Hematopoietic multipotent progenitor cell (in vitro differentiated cells): ENCODE measurements at regions not wholly inside any gene's neighbourhood (a gene's known extent, or its start where the extent isn't known, plus 50 kb on each side); places are given as distances from the start of the nearest gene placed in this dataset.
"Not testable (repeated sequence)": the region's sequence is repeated elsewhere in the genome, so short reads cannot be mapped to it uniquely, and the experiment has no call there.

Experiments
- DNase-seq, 3 donors: peaks; one replicate each; pipeline ENCODE4 v3.0.0-alpha.2; 2011 to 2015; ENCODE audit warnings: low read depth in 2 of 3, low spot score in 2 of 3

DNA sequence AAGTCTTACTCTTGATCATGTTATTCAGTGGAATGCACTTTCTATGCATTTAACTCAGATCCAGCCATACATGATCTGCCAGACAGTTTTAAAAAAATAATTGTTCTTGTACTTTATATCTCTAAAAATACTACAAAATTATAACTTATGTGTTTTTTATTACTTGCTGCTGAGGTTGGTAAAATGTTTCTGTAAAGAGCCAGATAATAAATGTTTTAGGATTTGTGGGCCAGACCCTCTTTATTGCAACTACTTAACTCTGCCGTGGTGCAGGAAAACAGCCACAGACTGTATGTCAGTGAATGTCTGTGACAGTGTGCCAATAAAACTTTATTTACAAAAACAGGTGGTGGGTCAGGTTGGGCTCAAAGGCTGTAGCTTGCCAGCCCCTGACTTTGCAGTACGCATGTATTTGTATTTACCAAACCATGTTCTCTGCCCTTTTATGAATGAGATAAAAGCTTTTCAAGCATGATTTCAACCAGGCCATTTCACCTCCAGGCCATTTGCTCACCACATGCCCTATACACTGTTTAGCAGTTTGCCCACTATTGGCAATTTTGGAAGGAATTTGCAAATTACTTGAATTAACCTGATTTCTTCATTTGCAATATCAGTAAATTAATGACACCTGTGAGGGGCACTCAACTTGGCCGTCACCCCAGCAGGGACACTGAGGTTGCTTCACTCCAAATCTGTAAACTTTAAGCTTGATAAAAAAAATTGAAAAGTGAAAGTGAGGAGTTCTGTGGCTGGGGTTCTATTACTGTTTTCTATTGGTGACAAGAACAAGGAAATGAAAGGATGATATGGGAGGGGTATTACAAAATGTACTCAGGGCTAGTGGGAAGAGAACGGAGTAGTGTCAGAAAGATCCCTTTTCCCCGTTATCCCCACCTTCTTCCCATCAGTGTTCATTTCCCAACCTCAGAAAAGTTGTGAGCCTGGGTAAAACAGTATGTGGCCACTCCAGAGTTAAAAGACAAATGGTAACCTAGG is 133.4 kb downstream of the CEBPB start:
- DNase-seq: no peak

- DNase-seq: no peak
Measured at GRCh38 chr20:50325215-50325614, 134.6 kb downstream of the CEBPB start.

DNA sequence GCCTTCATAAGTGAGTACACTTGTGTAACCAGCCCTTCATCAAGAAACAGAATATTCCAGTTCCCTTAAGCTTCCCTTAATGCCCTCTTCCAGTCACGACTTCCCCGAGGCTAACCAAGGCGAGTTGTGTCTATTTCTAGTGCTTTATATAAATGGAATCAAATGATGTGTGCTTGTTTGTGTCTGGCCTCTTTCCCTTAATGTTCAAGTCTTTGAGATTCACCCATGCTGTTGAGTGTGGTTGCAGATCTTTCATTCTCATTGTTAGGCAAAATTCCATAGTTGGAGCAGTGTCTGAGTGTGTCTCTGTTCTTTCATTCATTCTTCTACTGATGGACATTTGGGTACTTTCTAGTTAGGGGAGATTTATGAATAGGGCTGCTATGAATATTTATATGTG is 135.0 kb downstream of the CEBPB start:
- DNase-seq: no peak

GRCh38 chr20:50327666-50328065 is 137.0 kb downstream of the CEBPB start:
- no peak for DNase-seq

DNA sequence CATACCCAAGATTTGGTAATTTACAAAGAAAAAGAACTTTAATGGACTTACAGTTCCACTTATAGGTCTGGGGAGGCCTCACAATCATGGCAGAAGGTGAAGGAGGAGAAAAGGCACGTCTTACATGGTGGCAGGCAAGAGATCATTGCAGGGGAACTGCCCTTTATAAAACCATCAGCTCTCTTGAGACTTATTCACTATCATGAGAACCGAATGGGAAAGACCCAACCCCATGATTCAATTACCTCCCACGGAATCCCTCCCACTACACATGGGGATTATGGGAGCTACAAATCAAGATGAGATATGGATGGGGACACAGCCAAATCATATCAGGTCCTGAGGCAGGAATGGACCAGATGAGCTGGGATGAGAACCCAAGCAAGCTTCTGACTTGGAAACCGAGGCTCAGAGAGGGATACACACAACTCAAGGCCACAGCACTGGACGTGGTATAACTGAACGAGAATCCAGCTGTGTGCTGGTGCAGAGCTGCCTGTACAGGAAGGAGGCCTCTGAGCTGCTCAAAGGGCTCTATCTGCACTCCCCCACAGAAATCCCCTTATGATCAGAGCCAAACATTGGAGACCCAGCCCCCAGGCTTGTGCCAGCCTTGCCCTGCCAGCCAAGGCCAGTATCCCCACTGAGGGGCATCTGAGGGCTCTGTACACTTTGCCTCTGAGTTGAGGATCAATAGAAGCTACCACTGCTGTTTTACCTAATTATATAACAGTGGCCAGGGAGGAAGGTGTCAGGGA is 137.8 kb downstream of the CEBPB start:
- no peak for DNase-seq

DNA sequence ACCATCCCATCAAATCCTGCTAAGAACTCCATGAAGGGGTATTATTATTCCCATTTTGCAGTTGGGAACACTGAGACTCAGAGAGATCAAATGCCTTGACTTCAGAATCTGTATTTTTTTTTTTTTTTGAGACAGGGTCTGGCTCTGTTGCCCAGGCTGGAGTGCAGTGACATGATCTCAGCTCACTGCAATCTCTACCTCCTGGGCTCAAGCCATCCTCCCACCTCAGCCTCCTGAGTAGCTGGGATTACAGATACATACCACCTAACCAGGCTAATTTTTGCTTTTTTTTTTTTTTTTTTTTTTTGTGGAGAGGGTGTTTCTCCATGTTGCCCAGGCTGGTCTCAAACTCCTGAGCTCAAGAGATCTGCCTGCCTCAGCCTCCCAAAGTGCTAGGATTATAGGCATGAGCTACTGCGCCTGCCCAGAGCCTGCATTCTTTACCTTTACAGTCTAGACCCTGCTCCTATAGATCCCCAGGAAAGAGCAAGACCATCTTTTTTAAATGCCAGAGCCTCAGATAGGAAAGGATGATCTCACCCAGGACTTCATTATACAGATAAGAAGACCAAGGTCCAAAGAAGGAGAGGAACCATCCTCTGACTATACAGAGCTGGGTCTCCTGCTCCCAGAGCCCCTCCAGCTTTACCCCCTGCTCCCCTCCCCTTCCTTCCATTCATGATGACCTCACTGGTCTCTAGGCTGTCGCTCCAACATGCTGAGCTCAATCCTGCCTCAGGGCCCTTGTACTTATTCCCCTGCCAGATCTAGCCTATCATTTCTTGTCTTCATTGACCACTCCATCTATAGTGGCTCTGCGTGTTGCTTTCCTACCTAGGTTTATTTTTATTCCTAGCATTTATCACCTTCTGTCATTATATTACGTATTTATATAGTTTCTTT is 138.6 kb downstream of the CEBPB start:
- DNase-seq: no peak

DNA sequence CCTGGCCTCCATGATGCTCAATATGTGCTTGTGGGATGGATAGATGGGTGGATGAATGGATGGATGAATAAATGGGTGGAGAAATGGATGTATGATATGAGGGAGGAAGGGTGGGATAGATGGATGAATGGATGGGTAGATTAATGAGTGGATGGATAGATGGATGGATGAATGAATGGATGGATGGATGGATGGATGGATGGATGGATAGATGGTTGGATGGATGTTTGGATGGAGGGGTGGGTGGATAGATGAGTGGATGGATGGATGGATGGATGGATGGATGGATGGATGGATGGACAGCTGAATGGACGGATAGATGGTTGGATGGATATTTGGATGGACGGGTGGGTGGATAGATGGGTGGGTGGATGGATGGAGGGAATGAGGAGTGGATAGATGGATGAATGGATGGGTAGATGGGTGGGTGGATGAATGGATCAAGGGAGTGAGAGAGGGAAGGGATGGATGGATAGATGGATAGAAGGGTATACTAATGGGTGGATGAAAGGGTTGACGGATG is 139.4 kb downstream of the CEBPB start:
- no peak for DNase-seq

DNA sequence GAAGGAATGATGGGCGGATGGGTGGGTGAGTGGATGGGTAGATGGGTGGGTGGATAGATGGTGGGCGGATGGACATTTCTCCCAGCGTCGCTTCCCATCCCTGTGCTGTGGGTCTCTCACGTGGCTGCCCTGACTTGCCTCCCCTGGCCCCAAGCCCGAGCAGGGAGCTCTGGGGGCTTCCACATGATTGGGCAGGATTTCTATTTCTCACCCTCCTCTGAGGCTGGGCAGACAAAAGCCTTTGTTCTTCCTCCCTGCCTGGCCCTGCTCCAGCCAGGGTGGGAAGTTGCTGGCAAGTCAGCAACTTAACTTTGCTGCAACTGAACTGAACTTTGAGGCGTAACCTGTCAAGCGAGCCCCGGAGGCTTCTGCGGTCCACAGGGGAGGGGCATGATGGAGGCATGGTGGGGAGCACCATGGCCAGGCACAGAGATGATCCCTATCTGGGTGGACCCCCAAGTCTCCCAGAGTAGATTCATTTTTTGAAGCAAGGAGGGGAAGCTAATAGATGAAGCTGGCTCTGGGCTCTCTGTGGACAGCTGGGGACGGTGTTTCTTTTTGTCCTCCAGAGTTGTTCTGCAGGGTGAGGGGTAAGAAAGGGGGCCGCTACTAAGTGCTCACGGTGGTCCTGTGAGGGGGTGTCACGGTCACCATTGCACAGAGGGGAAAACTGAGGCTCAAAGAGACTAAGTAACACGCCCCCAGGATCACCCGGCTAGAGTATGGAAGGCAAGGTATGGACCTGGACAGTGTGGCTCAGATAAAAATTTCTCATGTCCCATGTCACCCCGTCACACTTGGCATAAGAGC is 140.1 kb downstream of the CEBPB start:
- peak in 1 of 3 donors; percentile 67 for DNase-seq

DNA sequence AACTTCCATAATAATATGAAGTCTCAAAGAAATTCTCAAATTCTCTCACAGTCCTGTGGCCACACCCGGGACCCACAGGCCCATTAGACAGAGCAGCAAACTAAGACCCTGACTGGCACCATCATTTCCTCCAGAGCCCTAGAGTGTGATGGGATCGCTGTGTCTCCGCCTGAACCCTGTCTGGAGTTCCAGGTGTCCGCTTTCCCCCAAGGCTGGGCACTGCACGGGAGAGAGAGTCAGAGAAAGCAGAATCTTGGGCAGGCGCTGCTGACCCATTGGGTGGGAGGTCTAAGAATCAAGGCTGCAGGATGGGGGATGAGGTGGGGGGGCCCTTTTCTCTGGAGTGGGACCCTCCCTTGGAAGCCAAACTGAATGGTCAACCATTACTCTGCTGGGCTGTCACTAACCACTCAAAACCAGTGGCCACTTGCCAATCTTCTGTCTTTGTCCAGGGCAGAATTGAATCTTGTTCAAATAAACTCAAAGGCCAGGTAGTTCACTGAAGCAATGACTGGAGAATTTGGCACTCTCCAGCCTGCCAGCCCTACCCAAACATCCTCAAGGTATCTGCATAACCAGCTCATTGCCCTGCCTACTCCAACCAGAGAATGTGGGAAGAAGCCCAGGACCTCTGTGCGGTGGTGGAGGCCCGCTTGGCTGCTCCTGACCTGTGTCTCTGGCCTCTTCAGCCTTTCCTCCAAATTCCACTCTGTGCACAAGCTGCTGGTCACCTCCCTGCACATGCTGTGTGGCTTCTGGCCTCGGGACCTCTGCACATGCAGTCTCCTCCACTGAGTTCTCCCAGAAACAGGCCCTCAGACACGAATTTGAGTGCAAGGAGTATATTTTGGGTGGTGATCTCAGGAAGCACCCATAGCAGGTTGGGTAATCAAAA is 141.1 kb downstream of the CEBPB start:
- DNase-seq: no peak

DNA sequence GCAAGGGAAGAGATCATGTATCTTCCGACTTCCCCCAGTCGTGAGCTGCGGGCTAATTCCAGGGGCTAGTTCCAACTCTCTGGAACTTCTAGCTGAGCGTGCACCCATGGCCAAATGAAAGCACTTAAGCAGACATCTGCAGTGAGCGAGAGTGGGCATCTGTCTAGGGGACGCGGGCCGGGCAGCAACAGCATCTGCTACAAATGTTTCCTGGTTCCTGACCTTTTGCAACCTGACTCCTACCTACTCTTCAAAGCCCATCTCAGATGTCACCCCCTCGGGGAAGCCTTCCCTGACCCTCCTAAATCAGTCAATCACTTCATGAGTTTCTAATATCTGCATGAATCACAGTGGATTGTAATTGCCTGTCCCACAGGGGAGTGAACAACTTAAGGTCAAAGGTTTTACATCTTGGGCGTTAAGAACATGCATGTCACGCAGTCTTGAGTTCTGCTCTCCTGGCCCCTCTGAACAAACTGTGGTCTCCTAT is 141.9 kb downstream of the CEBPB start:
- DNase-seq: no peak

DNA sequence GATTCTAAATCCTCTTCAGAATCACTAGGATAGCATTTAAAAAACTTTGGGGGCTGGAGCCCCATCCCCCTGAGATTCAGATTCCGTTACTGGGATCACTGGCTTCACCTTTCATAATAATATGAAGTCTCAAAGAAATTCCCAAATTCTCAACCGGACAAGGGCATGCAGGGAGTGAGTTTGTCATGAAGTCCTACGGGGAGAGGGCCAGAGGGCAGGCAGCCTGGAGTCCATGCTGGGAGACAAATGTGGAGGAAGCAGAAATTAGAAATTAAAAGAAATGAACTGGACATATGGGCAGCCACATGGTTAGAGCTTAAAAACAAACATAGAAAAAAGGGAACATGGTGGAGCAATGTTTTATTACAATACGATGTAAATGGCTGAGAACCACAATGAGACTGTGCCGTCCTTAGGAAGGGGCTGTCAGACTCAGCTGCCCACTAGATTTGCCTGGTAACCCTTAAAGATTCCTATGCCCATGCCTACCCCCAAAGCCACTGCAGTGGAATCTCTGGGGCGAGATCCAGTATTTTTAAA is 142.6 kb downstream of the CEBPB start:
- DNase-seq: no peak

GRCh38 chr20:50333812-50334211 is 143.2 kb downstream of the CEBPB start:
- DNase-seq: no peak

GRCh38 chr20:50334512-50334911 is 143.9 kb downstream of the CEBPB start:
- DNase-seq: not testable (repeated sequence)

GRCh38 chr20:50335105-50335504 is 144.5 kb downstream of the CEBPB start:
- peak in 2 of 3 donors; percentile 53 to 71 for DNase-seq

DNA sequence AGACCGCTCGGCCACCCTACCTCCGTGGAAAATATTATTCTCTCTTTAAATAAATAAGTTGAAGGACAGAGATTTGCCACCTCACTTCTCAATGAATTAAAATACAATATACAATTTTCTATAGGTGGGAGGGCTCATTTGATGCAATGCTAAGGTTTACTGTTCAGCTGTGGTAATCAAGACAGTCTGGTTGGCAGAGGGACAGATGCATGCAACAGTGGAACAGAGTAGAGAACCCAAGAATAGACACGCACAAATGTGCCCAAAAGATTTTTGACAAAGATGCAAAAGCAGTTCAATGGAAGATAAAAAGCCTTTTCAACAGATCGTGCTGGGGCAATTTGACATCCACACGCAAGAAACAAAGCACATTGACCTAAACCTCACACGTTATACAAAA is 145.2 kb downstream of the CEBPB start:
- no peak for DNase-seq

DNA sequence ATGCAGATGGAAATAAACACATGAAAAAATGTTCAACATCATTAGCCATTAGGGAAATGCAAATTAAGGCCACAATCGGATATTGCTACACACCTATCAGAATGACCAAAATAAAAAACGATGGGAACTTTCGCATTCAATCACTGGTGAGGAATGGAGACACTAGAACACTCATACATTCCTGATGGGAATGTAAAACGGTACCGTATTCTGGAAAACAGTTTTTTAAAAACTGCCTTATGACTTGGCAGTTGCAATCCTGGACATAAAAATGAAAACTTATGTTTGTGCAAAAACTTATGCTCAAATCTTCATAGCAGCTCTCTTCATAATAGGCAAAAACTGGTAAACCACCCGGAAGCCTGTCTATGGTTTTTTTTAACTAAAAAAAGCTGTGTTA is 146.0 kb downstream of the CEBPB start:
- DNase-seq: no peak

DNA sequence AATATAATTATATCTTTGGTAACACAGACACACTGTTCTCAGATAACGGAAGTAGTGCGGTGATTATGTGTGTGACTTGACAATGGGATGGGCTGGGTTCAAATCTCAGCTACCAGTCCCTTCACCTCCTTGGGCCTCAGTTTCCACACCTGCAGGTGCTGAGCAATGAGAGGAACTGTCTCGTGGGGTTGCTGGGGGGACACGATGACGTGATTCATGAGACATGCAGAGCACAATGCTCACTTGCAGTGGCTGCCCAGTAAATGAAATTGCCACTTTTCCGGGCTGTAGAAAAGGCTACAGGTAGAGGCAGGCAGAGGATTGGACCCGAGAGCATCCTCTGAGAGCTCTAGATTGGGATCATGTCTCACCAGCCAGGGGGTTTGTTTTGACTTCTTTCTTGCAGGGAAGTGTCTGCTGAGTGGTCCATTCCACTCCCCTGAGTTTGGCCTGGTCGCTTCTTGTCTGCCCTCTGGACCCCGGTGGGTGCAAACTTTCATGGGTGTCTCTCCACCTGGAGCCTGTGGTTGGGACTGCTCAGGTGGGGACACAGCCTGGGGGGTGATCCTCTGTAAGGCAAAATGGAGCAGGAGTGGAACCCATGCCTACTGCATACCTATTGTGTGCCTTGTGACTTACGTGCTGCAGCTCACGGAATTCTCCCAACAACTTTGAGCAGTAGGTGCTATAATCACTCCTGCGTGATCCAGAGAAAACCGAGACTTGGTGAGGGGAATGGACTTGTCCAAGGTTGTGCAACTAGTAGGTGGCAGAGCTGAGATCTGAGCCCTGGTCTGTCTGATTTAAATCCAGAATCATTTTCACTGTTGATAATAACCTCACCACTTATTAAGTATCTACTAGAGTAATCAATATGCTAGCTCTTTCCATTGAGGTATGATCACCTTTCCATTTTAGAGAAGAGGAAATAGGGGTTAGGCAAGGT is 147.2 kb downstream of the CEBPB start:
- no peak for DNase-seq
